Adrenal gland (tissue), 5 donors: ENCODE measurements at regions not wholly inside any gene's neighbourhood (a gene's known extent, or its start where the extent isn't known, plus 50 kb on each side); places are given as distances from the start of the nearest gene placed in this dataset.

Experiments
- POLR2A ChIP-seq, 2 donors: fragments of 450-650 bp; IDR thresholded peaks; one replicate each; pipeline ENCODE4 v1.6.1; 2017; ENCODE audit warnings: antibody characterized with exemption in 2 of 2, mild to moderate bottlenecking in 2 of 2, moderate library complexity in 1 of 2
- TF ChIP-seq, protein P1 (sequence below), 6 experiments: fragments of 450-650 bp in 4 of 6; fragments of 200-600 bp in 2 of 6; sonication (generic) in 1 of 6; IDR thresholded peaks; 1 replicate in 5 of 6; 2 replicates in 1 of 6; pipeline versions ENCODE4 v1.5.1 to v1.8.0; 2016 to 2021; ENCODE audit warnings: antibody characterized with exemption in 6 of 6, mild to moderate bottlenecking in 2 of 6, moderate library complexity in 1 of 6
- donor health status: DM: no; HTN: no; CAD: no.

- TF ChIP-seq, protein P1, sequence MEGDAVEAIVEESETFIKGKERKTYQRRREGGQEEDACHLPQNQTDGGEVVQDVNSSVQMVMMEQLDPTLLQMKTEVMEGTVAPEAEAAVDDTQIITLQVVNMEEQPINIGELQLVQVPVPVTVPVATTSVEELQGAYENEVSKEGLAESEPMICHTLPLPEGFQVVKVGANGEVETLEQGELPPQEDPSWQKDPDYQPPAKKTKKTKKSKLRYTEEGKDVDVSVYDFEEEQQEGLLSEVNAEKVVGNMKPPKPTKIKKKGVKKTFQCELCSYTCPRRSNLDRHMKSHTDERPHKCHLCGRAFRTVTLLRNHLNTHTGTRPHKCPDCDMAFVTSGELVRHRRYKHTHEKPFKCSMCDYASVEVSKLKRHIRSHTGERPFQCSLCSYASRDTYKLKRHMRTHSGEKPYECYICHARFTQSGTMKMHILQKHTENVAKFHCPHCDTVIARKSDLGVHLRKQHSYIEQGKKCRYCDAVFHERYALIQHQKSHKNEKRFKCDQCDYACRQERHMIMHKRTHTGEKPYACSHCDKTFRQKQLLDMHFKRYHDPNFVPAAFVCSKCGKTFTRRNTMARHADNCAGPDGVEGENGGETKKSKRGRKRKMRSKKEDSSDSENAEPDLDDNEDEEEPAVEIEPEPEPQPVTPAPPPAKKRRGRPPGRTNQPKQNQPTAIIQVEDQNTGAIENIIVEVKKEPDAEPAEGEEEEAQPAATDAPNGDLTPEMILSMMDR (IDR thresholded peaks at IDR 0.05), result no peak
- no peak for TF ChIP-seq POLR2A (IDR thresholded peaks at IDR 0.05)
Observed at GRCh38 chr2:109060496-109060895, 68.5 kb upstream of the SH3RF3 start.
